ENCODE measurements at regions not wholly inside any gene's neighbourhood (a gene's known extent, or its start where the extent isn't known, plus 50 kb on each side); places are given as distances from the start of the nearest gene placed in this dataset.

GRCh38 chr22:48952256-48953102 is 875.2 kb downstream of the BRD1 start:
- no peak for DNase-seq (ENCODE audit: low read depth)

- no peak for DNase-seq (ENCODE audit: low read depth)
Observed at GRCh38 chr22:48951836-48952235, 875.8 kb downstream of the BRD1 start.

DNA sequence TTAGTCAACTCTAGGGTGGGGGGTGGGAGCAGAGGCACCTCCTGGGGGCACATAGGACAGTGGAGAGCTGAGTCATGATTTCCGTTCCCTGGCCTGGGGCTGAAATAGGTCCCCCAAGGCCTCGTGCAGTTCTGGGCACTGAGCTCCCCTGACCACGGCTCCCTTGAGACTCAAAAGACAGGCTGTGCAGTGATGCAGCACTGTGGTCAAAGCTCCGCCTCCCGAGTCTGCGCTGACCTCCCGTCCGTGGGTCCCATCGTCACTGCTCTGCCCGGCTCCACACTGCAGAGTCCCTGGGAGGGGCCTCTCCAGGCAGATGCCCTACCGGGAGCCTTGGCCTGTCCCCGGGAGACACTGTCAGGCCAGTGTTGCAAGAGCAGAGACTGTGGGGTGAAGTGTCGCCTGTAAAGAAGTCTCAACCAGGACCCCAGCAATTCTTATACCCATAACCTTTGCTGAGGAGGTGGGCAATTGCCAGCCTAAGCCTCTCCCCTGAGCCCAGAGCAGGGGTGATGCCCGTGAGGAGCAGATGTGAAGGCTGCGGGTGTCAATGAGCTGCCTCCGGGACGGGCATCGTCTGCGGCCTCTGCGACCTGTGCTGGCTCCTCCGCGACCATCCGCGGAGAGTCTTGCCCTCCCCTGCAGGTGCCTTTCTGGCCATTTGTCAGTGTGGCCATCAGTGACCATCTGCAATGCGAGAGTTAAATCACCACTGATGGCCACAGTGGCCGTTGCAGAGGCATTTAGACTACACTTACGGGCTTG is 877.3 kb downstream of the BRD1 start:
- no peak for DNase-seq (ENCODE audit: low read depth)

- DNase-seq (ENCODE audit: low read depth), result no peak
Observed at GRCh38 chr22:48949375-48950149, 878.1 kb downstream of the BRD1 start.

GRCh38 chr22:48948575-48949170 is 879.0 kb downstream of the BRD1 start:
- no peak for DNase-seq (ENCODE audit: low read depth)

GRCh38 chr22:48947636-48948035 is 880.0 kb downstream of the BRD1 start:
- no peak for DNase-seq (ENCODE audit: low read depth)

- DNase-seq (ENCODE audit: low read depth), result no peak
Observed at GRCh38 chr22:48945621-48946458, 881.8 kb downstream of the BRD1 start.

DNA sequence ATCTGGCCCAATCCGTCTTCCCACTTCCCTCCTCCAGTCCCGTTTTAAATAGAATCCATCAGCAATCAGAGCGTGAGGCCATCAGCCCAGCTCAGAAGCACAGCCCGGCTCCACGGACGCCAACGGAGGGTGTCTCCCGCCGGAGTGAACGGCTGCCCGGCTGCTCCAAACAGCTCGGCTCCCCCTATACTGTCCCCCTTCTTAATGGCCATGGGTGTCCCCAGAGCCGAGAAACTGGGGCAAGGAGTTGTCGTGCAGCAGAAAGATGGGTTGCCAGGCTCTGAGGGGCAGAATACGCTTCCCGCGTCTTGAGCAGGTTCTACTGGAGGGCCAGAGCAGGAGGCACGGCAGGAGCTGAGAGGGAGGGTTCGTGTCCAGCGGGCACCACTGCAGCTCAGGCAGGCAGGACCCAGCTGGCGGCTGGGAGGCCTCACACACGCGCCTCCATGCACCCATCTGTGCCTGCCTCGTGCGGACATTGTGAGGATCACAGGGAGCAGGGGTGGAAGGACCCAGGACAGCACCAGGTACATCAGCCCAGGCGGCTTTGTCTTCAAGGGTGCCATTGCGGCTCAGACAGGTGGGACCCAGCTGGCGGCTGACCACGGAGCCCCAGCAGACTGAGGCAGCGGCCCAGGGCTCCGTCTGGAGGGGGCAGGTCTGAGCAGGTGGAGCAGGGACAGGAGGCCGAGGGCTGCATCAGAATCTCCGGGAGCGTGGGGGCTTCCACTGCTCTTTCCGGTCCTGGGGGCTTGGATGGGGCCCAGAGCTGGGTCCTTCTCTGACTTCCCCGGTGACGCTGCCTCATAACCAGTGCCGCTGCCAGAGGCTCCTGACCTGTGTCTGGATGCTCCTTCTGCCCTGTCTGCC is 882.7 kb downstream of the BRD1 start:
- DNase-seq (ENCODE audit: low read depth), result no peak

- DNase-seq (ENCODE audit: low read depth), result no peak
Observed at GRCh38 chr22:48944433-48944750, 883.3 kb downstream of the BRD1 start.

GRCh38 chr22:48943567-48944432 is 883.9 kb downstream of the BRD1 start:
- DNase-seq (ENCODE audit: low read depth), result no peak

DNA sequence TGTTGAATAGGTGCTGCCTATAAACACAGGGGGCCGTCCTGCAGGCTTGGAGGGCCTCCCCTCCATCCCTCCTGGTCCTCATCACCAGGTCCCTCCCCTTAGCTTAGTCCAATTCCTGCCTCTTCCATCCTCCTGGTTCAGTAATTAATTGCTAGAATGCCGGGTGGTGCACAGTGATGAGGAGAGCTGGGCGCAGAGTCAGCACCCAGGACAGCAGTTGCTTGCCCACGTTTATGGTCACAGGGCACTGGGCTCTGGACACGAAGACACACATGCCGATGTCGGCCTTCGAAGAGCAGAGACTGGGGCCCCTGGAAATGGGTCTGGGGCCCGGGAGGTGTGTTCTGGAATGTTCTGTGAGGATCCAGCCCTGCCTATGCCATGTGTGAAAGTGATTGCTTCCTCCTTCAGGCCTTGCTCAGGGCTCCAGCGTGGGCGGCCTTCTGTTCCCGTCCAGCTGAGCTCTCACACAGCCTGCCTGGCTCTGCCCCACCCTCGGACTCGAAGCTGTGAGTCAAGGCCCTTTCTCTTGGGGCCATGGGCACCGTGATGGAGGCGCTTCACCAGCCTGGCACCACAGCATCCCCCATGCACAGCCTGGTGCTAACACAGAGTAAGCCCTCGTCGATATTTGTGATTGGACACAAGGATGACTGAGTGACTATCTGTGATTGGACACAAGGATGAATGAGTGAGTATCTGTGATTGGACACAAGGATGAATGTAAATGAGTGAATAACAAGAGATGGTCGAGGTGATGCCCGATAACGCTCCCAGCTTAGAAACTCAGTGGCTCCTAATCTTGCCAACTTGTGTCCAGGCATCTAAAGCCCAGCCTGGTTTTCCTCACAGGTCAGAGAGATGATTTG is 884.7 kb downstream of the BRD1 start:
- DNase-seq (ENCODE audit: low read depth), result no peak

DNA sequence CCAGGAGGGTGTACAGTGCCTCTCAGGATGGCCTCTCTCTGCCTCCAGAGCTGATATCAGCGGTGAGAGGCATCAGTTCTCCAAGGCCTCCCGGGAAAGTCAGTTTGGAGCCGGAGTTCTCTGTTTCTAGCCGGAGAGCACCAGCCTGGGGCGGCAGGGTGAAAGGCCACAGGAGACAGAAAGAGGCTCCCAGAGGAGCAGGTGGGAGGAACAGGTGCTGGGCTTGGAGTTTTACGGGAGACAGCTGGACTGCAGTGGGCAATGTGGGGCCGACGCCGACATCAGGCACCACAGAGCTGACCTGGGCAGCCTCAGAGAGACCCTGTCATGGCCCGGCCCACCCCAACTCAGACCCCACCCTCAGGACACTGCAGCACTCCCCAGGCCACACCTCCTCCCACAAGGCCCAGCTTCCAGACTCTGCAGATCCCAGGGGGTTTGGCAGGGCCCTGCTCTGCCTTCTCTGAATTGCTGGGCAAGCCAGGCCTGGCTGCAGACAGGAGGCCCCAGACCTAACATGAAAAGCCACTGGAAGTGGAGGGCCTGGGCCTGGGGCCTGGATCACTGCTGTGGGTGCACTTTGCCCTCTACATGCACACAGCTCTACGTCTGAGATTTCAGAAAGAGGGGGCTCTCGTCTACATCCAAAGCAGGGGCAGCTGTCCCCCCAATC is 885.6 kb downstream of the BRD1 start:
- no peak for DNase-seq (ENCODE audit: low read depth)

- DNase-seq (ENCODE audit: low read depth), result no peak
Observed at GRCh38 chr22:48941033-48941902, 886.4 kb downstream of the BRD1 start.

GRCh38 chr22:48940266-48941032 is 887.2 kb downstream of the BRD1 start:
- DNase-seq (ENCODE audit: low read depth), result no peak

- no peak for DNase-seq (ENCODE audit: low read depth)
Observed at GRCh38 chr22:48939441-48940265, 888.0 kb downstream of the BRD1 start.

Measured in stimulated activated CD8-positive, alpha-beta memory T cell treated with anti-CD3 and anti-CD28 coated beads, Interleukin-12 subunit alpha, Interleukin-12 subunit beta, amount 100 ng/mL, for 1 hour (primary cell).